HL-60 (cell line): ENCODE measurements at regions not wholly inside any gene's neighbourhood (a gene's known extent, or its start where the extent isn't known, plus 50 kb on each side); places are given as distances from the start of the nearest gene placed in this dataset.

ENCODE experiments used
- DNase-seq, 2 experiments: peaks; one replicate each; pipeline ENCODE4 v3.0.0-alpha.2; 2010 to 2020; ENCODE audit warnings: low read depth in 1 of 2, low spot score in 1 of 2
- H3K27ac ChIP-seq: fragments of 250-450 bp; sonication (Bioruptor Pico); replicated peaks from 2 replicates; pipeline ENCODE4 v1.5.1; 2020; ENCODE audit warnings: mild to moderate bottlenecking, moderate library complexity
- H3K27me3 ChIP-seq: fragments of 250-450 bp; sonication (Bioruptor Pico); 2 replicates; pipeline ENCODE4 v1.5.1; 2021; ENCODE audit warnings: mild to moderate bottlenecking, moderate library complexity; ENCODE audit not compliant: insufficient read depth, poor library complexity, severe bottlenecking
- H3K4me3 ChIP-seq: replicated peaks from 2 replicates; pipeline ENCODE4 v1.5.1; 2011; ENCODE audit warnings: mild to moderate bottlenecking, control low read depth, low read length; ENCODE audit not compliant: insufficient read depth
- CTCF ChIP-seq: IDR thresholded peaks from one replicate; pipeline ENCODE4 v1.5.1; 2011; ENCODE audit warnings: low read length, control low read depth, inconsistent platforms; ENCODE audit not compliant: insufficient read depth
- GABPA ChIP-seq: IDR thresholded peaks from 2 replicates; pipeline ENCODE4 v1.6.1; 2012; ENCODE audit warnings: low read depth
- POLR2AphosphoS5 ChIP-seq: IDR thresholded peaks from 2 replicates; pipeline ENCODE4 v1.6.1; 2012; ENCODE audit warnings: low read depth
- REST ChIP-seq: IDR thresholded peaks from 2 replicates; pipeline ENCODE4 v1.6.1; 2012; ENCODE audit warnings: low read depth; ENCODE audit not compliant: insufficient replicate concordance
- SPI1 ChIP-seq: IDR thresholded peaks from 2 replicates; pipeline ENCODE4 v1.6.1; 2012; ENCODE audit warnings: low read depth, mild to moderate bottlenecking, borderline replicate concordance

GRCh38 chr13:73351730-73352129 is 292.9 kb downstream of the KLF5 start:
- TF ChIP-seq REST (no peak), POLR2AphosphoS5 (no peak), CTCF (no peak), SPI1 (no peak), GABPA (no peak)
- DNase-seq, result no peak
- H3K27me3 ChIP-seq, result peaks cover 7% of the 10 kb centered on the region
- no peak overlapping the region for H3K4me3 ChIP-seq
- H3K27ac ChIP-seq, result no peak overlapping the region

- Histone ChIP-seq H3K4me3 (no peak overlapping the region), H3K27me3 (peaks cover 4% of the 10 kb centered on the region), H3K27ac (no peak overlapping the region)
- DNase-seq, result no peak
- no peak for TF ChIP-seq SPI1
- TF ChIP-seq CTCF, result no peak
- TF ChIP-seq POLR2AphosphoS5, result no peak
- no peak for TF ChIP-seq REST
- TF ChIP-seq GABPA, result no peak
Observed at GRCh38 chr13:73341748-73342147, 282.9 kb downstream of the KLF5 start.

- Histone ChIP-seq H3K27ac (no peak overlapping the region), H3K4me3 (no peak overlapping the region), H3K27me3 (peaks cover 2% of the 10 kb centered on the region)
- no peak for DNase-seq
- no peak for TF ChIP-seq CTCF
- no peak for TF ChIP-seq POLR2AphosphoS5
- TF ChIP-seq REST, result no peak
- TF ChIP-seq SPI1, result no peak
- TF ChIP-seq GABPA, result no peak
Observed at GRCh38 chr13:73340069-73340468, 281.3 kb downstream of the KLF5 start.
